ENCODE measurements at regions not wholly inside any gene's neighbourhood (a gene's known extent, or its start where the extent isn't known, plus 50 kb on each side); places are given as distances from the start of the nearest gene placed in this dataset.

DNA sequence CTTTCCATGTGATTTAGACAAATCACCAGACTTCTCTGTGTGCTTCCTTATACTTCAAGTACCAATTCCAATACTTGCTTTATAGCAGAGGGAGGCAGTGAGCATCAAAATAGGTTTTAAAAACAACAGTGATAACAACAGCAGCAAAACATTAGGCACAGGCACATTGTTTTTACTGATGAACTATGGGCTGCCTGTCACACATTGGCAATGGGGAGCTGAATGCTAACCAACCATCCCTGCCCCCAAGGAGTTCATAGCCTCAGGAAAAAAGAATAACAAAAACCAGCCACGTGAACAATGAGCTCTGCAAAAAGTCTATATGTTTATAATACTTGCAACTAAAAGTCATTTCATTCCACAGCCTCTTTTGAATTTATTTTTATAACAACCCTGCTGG lies 287.9 kb upstream of the TRIB2 start:
- FAIRE-seq: no peak
- no peak for DNase-seq (ENCODE audit: insufficient read length, low spot score)
- TF ChIP-seq CTCF (IDR thresholded peaks at IDR 0.05; ENCODE audit: insufficient read depth, missing control alignments): no peak

GRCh38 chr2:12429779-12430406 lies 286.8 kb upstream of the TRIB2 start:
- FAIRE-seq (no peak), DNase-seq (ENCODE audit: insufficient read length, low spot score) (no peak)
- no peak for TF ChIP-seq CTCF (IDR thresholded peaks at IDR 0.05; ENCODE audit: insufficient read depth, missing control alignments)

DNA sequence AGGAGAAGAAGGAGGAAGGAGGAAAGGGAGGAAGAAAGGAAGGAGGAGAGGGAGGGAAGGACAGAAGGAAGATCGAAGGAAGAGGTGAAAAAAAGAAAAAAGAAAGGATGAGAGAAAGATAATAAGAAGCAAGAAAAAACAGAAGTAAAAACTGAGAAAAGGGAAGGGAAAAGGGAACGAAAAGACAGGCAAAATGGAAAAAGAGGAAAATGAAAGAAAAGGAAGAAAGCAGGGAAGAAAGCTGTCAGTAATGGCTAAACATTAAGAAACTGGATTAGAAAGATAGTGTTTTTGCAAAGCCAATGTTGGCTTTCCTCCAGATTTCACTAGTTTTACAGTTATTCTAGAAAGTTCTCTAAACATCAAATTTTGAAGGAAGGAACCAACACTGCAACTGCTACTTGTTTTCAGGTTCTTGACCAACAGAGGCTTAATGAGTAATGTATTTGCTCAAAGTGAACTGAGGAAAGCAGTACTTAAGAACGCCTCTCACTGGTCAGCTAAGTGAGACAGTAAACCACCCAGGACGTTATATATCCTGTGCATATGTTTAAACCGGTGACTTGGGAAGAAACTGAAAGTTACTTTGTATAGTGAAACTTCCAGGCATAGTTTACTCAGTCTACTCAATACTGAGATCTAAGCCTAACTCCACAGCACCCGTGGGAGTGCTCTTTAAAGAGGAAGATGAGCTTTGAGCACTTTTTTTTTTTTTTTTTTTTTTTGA lies 286.2 kb upstream of the TRIB2 start:
- DNase-seq (ENCODE audit: insufficient read length, low spot score) (no peak), FAIRE-seq (no peak)
- TF ChIP-seq CTCF (IDR thresholded peaks at IDR 0.05; ENCODE audit: insufficient read depth, missing control alignments): no peak

- no peak for DNase-seq (ENCODE audit: insufficient read length, low spot score)
- no peak for FAIRE-seq
- no peak for TF ChIP-seq CTCF (IDR thresholded peaks at IDR 0.05; ENCODE audit: insufficient read depth, missing control alignments)
These were observed 283.6 kb upstream of the TRIB2 start for GRCh38 chr2:12432985-12433625.

DNA sequence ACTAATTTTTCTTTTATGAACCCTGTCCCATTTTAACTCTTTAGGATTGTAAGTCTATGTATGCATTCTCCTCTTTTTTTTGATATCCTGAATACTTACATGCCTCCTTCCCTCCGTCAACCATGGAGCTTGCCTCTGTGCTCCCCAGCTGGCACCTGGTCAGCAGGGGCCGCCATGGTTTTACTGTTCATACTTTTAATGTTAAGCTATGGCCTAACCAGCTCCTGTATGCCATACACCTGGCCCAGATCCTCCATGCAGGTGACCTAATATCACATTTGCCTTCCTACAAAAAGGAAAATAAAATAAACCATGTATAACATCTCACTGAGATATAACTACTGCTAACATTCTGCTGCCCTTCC lies 283.1 kb upstream of the TRIB2 start:
- TF ChIP-seq CTCF (IDR thresholded peaks at IDR 0.05; ENCODE audit: insufficient read depth, missing control alignments): no peak
- FAIRE-seq: no peak
- DNase-seq (ENCODE audit: insufficient read length, low spot score): no peak

DNA sequence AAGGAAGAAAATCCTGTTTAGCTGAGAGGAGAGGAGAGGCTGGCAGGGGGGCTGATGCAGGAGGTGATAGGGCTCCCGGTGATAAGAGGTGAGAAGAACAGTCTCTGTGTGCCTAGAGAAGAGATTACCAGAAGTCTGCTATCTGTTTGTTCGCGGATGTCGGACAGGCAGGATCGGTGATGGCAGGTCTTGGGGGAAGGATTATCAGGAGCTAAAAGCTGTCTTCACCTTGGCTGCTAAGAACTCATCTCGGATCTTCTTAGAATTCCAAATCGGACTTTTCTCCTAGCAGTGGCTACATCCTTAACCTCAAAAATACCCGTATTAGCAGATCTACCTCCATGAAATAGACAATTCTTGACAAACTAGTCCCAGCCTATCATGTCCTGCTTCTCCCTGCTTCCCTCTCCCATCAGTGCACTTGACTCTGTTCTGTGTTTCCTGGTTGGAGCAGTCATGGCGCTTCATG lies 282.1 kb upstream of the TRIB2 start:
- FAIRE-seq (no peak), DNase-seq (ENCODE audit: insufficient read length, low spot score) (no peak)
- TF ChIP-seq CTCF (IDR thresholded peaks at IDR 0.05; ENCODE audit: insufficient read depth, missing control alignments): no peak
